Naive thymus-derived CD8-positive, alpha-beta T cell (primary cell): ENCODE measurements at regions not wholly inside any gene's neighbourhood (a gene's known extent, or its start where the extent isn't known, plus 50 kb on each side); places are given as distances from the start of the nearest gene placed in this dataset.
"Not testable (repeated sequence)": the region's sequence is repeated elsewhere in the genome, so short reads cannot be mapped to it uniquely, and the experiment has no call there.

Source experiments
- ATAC-seq, 2 donors: fragments of 150-1000 bp; cut with Tn5 transposase in 1 of 2; sonication (Bioruptor Pico), chemical (Tn5 transposase) in 1 of 2; 1 replicate in 1 of 2; 2 replicates in 1 of 2; pipeline ENCODE4 v1.10.0; 2021; ENCODE audit warnings: mild to moderate bottlenecking in 2 of 2, moderate library complexity in 2 of 2
- POLR2A ChIA-PET: fragments of 350-600 bp; sonication (Branson Sonifier 250); formaldehyde crosslinking; loops from one replicate; lab custom pipeline; 2021; ENCODE audit warnings: antibody characterized with exemption; lab: Charles Lee
- DNase-seq, 10 donors: peaks; one replicate each; pipeline versions ENCODE4 v3.0.0 to v3.0.0-alpha.2; 2020 to 2022
- H3K27ac Mint-ChIP-seq, 10 donors: one replicate each; pipeline ENCODE4 v1.8.0; 2020 to 2022; ENCODE audit warnings: mild to moderate bottlenecking in 10 of 10, mixed read lengths in 10 of 10, moderate library complexity in 4 of 10, inconsistent platforms in 1 of 10
- H3K27me3 Mint-ChIP-seq, 5 donors: one replicate each; pipeline ENCODE4 v1.8.0; 2021 to 2022; ENCODE audit warnings: mixed read lengths in 5 of 5
- H3K36me3 Mint-ChIP-seq, 3 donors: one replicate each; pipeline ENCODE4 v1.8.0; 2020 to 2022; ENCODE audit warnings: mixed read lengths in 3 of 3, mild to moderate bottlenecking in 2 of 3, inconsistent platforms in 1 of 3
- H3K4me1 Mint-ChIP-seq, 4 donors: one replicate each; pipeline ENCODE4 v1.8.0; 2021 to 2022; ENCODE audit warnings: mixed read lengths in 4 of 4
- H3K4me3 Mint-ChIP-seq, 10 donors: one replicate each; pipeline ENCODE4 v1.8.0; 2020 to 2022; ENCODE audit warnings: mild to moderate bottlenecking in 10 of 10, mixed read lengths in 10 of 10, moderate library complexity in 6 of 10, inconsistent platforms in 1 of 10
- H3K9me3 Mint-ChIP-seq, 9 donors: one replicate each; pipeline ENCODE4 v1.8.0; 2020 to 2022; ENCODE audit warnings: mixed read lengths in 9 of 9, mild to moderate bottlenecking in 3 of 9, inconsistent platforms in 1 of 9, moderate library complexity in 1 of 9

GRCh38 chr5:96330530-96331140 lies 102.4 kb downstream of the PCSK1 start:
- ATAC-seq (no peak), DNase-seq (no peak)
- Mint-ChIP-seq H3K4me3 (no peak overlapping the region), H3K27ac (no peak overlapping the region), H3K27me3 (peaks cover 14 to 48% (median 16%) of the 10 kb centered on the region in 5 donors), H3K4me1 (no peaks in the 10 kb centered on the region), H3K36me3 (no peaks in the 10 kb centered on the region), H3K9me3 (no peaks in the 10 kb centered on the region)
- POLR2A ChIA-PET: no interaction called here

GRCh38 chr5:96329886-96330529 lies 103.0 kb downstream of the PCSK1 start:
- POLR2A ChIA-PET: no interaction called here
- no peak overlapping the region for H3K27ac Mint-ChIP-seq
- no peak for DNase-seq
- no peak overlapping the region for H3K4me3 Mint-ChIP-seq
- no peaks in the 10 kb centered on the region for H3K9me3 Mint-ChIP-seq
- no peaks in the 10 kb centered on the region for H3K36me3 Mint-ChIP-seq
- H3K27me3 Mint-ChIP-seq: peaks cover 14 to 50% (median 16%) of the 10 kb centered on the region in 5 donors
- no peak for ATAC-seq
- no peaks in the 10 kb centered on the region for H3K4me1 Mint-ChIP-seq

- Mint-ChIP-seq H3K27me3 (peaks cover 15 to 50% (median 16%) of the 10 kb centered on the region in 5 donors), H3K9me3 (no peaks in the 10 kb centered on the region), H3K36me3 (no peaks in the 10 kb centered on the region), H3K27ac (no peak overlapping the region), H3K4me3 (no peak overlapping the region), H3K4me1 (no peaks in the 10 kb centered on the region)
- ATAC-seq (no peak), DNase-seq (no peak)
- POLR2A ChIA-PET: no interaction called here
Observed at GRCh38 chr5:96329289-96329688, 103.8 kb downstream of the PCSK1 start.

GRCh38 chr5:96327722-96328121 lies 105.3 kb downstream of the PCSK1 start:
- H3K4me1 Mint-ChIP-seq: no peaks in the 10 kb centered on the region
- peaks cover 14 to 43% (median 16%) of the 10 kb centered on the region in 5 donors for H3K27me3 Mint-ChIP-seq
- H3K9me3 Mint-ChIP-seq: no peaks in the 10 kb centered on the region
- no peak overlapping the region for H3K4me3 Mint-ChIP-seq
- ATAC-seq (no peak), DNase-seq (no peak)
- no peak overlapping the region for H3K27ac Mint-ChIP-seq
- POLR2A ChIA-PET: no interaction called here
- no peaks in the 10 kb centered on the region for H3K36me3 Mint-ChIP-seq

GRCh38 chr5:96326902-96327301 lies 106.1 kb downstream of the PCSK1 start:
- no peaks in the 10 kb centered on the region for H3K36me3 Mint-ChIP-seq
- H3K9me3 Mint-ChIP-seq: no peaks in the 10 kb centered on the region
- ATAC-seq (no peak), DNase-seq (no peak)
- no peak overlapping the region for H3K27ac Mint-ChIP-seq
- POLR2A ChIA-PET: no interaction called here
- peaks cover 11 to 39% (median 14%) of the 10 kb centered on the region in 5 donors for H3K27me3 Mint-ChIP-seq
- no peak overlapping the region for H3K4me3 Mint-ChIP-seq
- no peaks in the 10 kb centered on the region for H3K4me1 Mint-ChIP-seq

- Mint-ChIP-seq H3K4me3 (no peak overlapping the region), H3K9me3 (no peaks in the 10 kb centered on the region), H3K27ac (no peak overlapping the region), H3K36me3 (no peaks in the 10 kb centered on the region), H3K4me1 (no peaks in the 10 kb centered on the region), H3K27me3 (peaks cover 8 to 25% (median 11%) of the 10 kb centered on the region in 5 donors)
- ATAC-seq (no peak), DNase-seq (no peak)
- POLR2A ChIA-PET: no interaction called here
Observed at GRCh38 chr5:96324708-96325107, 108.3 kb downstream of the PCSK1 start.

- Mint-ChIP-seq H3K4me1 (no peaks in the 10 kb centered on the region), H3K4me3 (no peak overlapping the region), H3K9me3 (peaks cover 0 to 1% (median 0%) of the 10 kb centered on the region in 9 donors), H3K27ac (no peak overlapping the region), H3K27me3 (peaks cover 6 to 17% (median 10%) of the 10 kb centered on the region in 5 donors), H3K36me3 (peaks cover 0 to 4% (median 3%) of the 10 kb centered on the region in 3 donors)
- no peak for DNase-seq
- POLR2A ChIA-PET: no interaction called here
- no peak for ATAC-seq
Observed at GRCh38 chr5:96322865-96323264, 110.2 kb downstream of the PCSK1 start.

- Mint-ChIP-seq H3K36me3 (peaks cover 0 to 4% (median 3%) of the 10 kb centered on the region in 3 donors), H3K27ac (no peak overlapping the region), H3K4me1 (no peaks in the 10 kb centered on the region), H3K9me3 (peaks cover 0 to 1% (median 0%) of the 10 kb centered on the region in 9 donors), H3K27me3 (peaks cover 5 to 17% (median 9%) of the 10 kb centered on the region in 5 donors), H3K4me3 (no peak overlapping the region)
- DNase-seq (no peak), ATAC-seq (no peak)
- POLR2A ChIA-PET: no interaction called here
Observed at GRCh38 chr5:96322217-96322616, 110.8 kb downstream of the PCSK1 start.

- H3K4me1 Mint-ChIP-seq: no peaks in the 10 kb centered on the region
- POLR2A ChIA-PET: no interaction called here
- no peak overlapping the region for H3K4me3 Mint-ChIP-seq
- no peak overlapping the region for H3K27ac Mint-ChIP-seq
- ATAC-seq (no peak), DNase-seq (no peak)
- H3K9me3 Mint-ChIP-seq: peaks cover 0 to 1% (median 0%) of the 10 kb centered on the region in 9 donors
- peaks cover 0 to 4% (median 3%) of the 10 kb centered on the region in 3 donors for H3K36me3 Mint-ChIP-seq
- peaks cover 4 to 9% (median 7%) of the 10 kb centered on the region in 5 donors for H3K27me3 Mint-ChIP-seq
Observed at GRCh38 chr5:96321345-96321744, 111.7 kb downstream of the PCSK1 start.

GRCh38 chr5:96320797-96321196 lies 112.3 kb downstream of the PCSK1 start:
- H3K4me1 Mint-ChIP-seq: no peaks in the 10 kb centered on the region
- DNase-seq (no peak), ATAC-seq (no peak)
- peaks cover 0 to 4% (median 3%) of the 10 kb centered on the region in 3 donors for H3K36me3 Mint-ChIP-seq
- H3K4me3 Mint-ChIP-seq: no peak overlapping the region
- POLR2A ChIA-PET: no interaction called here
- peaks cover under 1 to 4% (median 3%) of the 10 kb centered on the region in 5 donors for H3K27me3 Mint-ChIP-seq
- peaks cover 0 to 1% (median 0%) of the 10 kb centered on the region in 9 donors for H3K9me3 Mint-ChIP-seq
- H3K27ac Mint-ChIP-seq: no peak overlapping the region

- H3K9me3 Mint-ChIP-seq, H3K27ac Mint-ChIP-seq, H3K4me3 Mint-ChIP-seq, H3K27me3 Mint-ChIP-seq, ATAC-seq, H3K4me1 Mint-ChIP-seq, DNase-seq, H3K36me3 Mint-ChIP-seq: not testable (repeated sequence)
- POLR2A ChIA-PET: interaction anchor here (0.6 kb wide), 1 partner anchor 372 kb away, joined by 3 read pairs; no protein-coding TSS in a partner anchor
Observed at GRCh38 chr5:96319981-96320739, 112.9 kb downstream of the PCSK1 start.

- Mint-ChIP-seq H3K27ac (no peak overlapping the region), H3K27me3 (peaks cover 0 to 8% (median 0%) of the 10 kb centered on the region in 5 donors), H3K4me3 (no peak overlapping the region), H3K9me3 (peaks cover 0 to 1% (median 0%) of the 10 kb centered on the region in 9 donors), H3K36me3 (peaks cover 0 to 4% (median 3%) of the 10 kb centered on the region in 3 donors), H3K4me1 (no peaks in the 10 kb centered on the region)
- POLR2A ChIA-PET: no interaction called here
- no peak for DNase-seq
- ATAC-seq: no peak
Observed at GRCh38 chr5:96318569-96319110, 114.4 kb downstream of the PCSK1 start.

GRCh38 chr5:96317945-96318344 lies 115.1 kb downstream of the PCSK1 start:
- no peak for ATAC-seq
- Mint-ChIP-seq H3K4me1 (no peaks in the 10 kb centered on the region), H3K9me3 (peaks cover 0 to 1% (median 0%) of the 10 kb centered on the region in 9 donors), H3K4me3 (no peak overlapping the region), H3K27me3 (peaks cover 0 to 8% (median 0%) of the 10 kb centered on the region in 5 donors), H3K36me3 (peaks cover 0 to 4% (median 3%) of the 10 kb centered on the region in 3 donors), H3K27ac (no peak overlapping the region)
- no peak for DNase-seq
- POLR2A ChIA-PET: no interaction called here
